ENCODE measurements at regions not wholly inside any gene's neighbourhood (a gene's known extent, or its start where the extent isn't known, plus 50 kb on each side); places are given as distances from the start of the nearest gene placed in this dataset.
"Not testable (repeated sequence)": the region's sequence is repeated elsewhere in the genome, so short reads cannot be mapped to it uniquely, and the experiment has no call there.

- not testable (repeated sequence) for DNase-seq
These were observed 921.3 kb upstream of the ALCAM start for GRCh38 chr3:104445252-104445919.

- no peak for DNase-seq
These were observed 919.0 kb upstream of the ALCAM start for GRCh38 chr3:104447681-104448080.

GRCh38 chr3:104452697-104453096 lies 914.0 kb upstream of the ALCAM start:
- no peak for DNase-seq

GRCh38 chr3:104458657-104459056 lies 908.1 kb upstream of the ALCAM start:
- no peak for DNase-seq

GRCh38 chr3:104460477-104461406 lies 906.0 kb upstream of the ALCAM start:
- no peak for DNase-seq

GRCh38 chr3:104461431-104461830 lies 905.3 kb upstream of the ALCAM start:
- DNase-seq = no peak

- DNase-seq = no peak
These were observed 894.5 kb upstream of the ALCAM start for GRCh38 chr3:104472221-104472620.

- DNase-seq = no peak
These were observed 892.7 kb upstream of the ALCAM start for GRCh38 chr3:104474011-104474410.

GRCh38 chr3:104503022-104503421 lies 863.7 kb upstream of the ALCAM start:
- no peak for DNase-seq

GRCh38 chr3:104510131-104510849 lies 856.4 kb upstream of the ALCAM start:
- no peak for DNase-seq

GRCh38 chr3:104514371-104514770 lies 852.3 kb upstream of the ALCAM start:
- no peak for DNase-seq

GRCh38 chr3:104514776-104515175 lies 851.9 kb upstream of the ALCAM start:
- DNase-seq = no peak

GRCh38 chr3:104519068-104519467 lies 847.6 kb upstream of the ALCAM start:
- no peak for DNase-seq

- DNase-seq = no peak
These were observed 847.1 kb upstream of the ALCAM start for GRCh38 chr3:104519468-104520227.

- DNase-seq = no peak
These were observed 846.5 kb upstream of the ALCAM start for GRCh38 chr3:104520228-104520655.

- peak; percentile 3 for DNase-seq
These were observed 844.9 kb upstream of the ALCAM start for GRCh38 chr3:104521606-104522336.

- DNase-seq = no peak
These were observed 843.6 kb upstream of the ALCAM start for GRCh38 chr3:104523136-104523535.

GRCh38 chr3:104526901-104527401 lies 839.8 kb upstream of the ALCAM start:
- DNase-seq = no peak

- DNase-seq = no peak
These were observed 835.8 kb upstream of the ALCAM start for GRCh38 chr3:104530934-104531333.

GRCh38 chr3:104536715-104537114 lies 830.0 kb upstream of the ALCAM start:
- no peak for DNase-seq

- no peak for DNase-seq
These were observed 829.4 kb upstream of the ALCAM start for GRCh38 chr3:104537323-104537722.

- no peak for DNase-seq
These were observed 820.4 kb upstream of the ALCAM start for GRCh38 chr3:104546301-104546700.

Data from suppressor macrophage treated with lipopolysaccharide for 4 hours (primary cell).